WI38 (cell line): ENCODE measurements at regions not wholly inside any gene's neighbourhood (a gene's known extent, or its start where the extent isn't known, plus 50 kb on each side); places are given as distances from the start of the nearest gene placed in this dataset.

Experiments used
- H3K4me3 ChIP-seq: 2 replicates; pipeline ENCODE4 v1.5.1; 2011; ENCODE audit warnings: low read depth, mild to moderate bottlenecking, control low read depth, low read length
- CTCF ChIP-seq: IDR thresholded peaks from 2 replicates; pipeline ENCODE4 v1.5.1; 2012; ENCODE audit warnings: low read depth, mild to moderate bottlenecking, control low read depth, low read length

GRCh38 chr3:148372206-148372875, 325.4 kb upstream of the AGTR1 start:
- H3K4me3 ChIP-seq = no peak overlapping the region
- TF ChIP-seq CTCF = no peak

GRCh38 chr3:148373961-148374360, 323.7 kb upstream of the AGTR1 start:
- no peak for TF ChIP-seq CTCF
- no peak overlapping the region for H3K4me3 ChIP-seq

- TF ChIP-seq CTCF = no peak
These were observed 317.8 kb upstream of the AGTR1 start for GRCh38 chr3:148379763-148380382.

GRCh38 chr3:148381051-148381450, 316.7 kb upstream of the AGTR1 start:
- no peak for TF ChIP-seq CTCF
- no peak overlapping the region for H3K4me3 ChIP-seq

More at GRCh38 chr3:148379763-148380382, 317.8 kb upstream of the AGTR1 start:
- no peak overlapping the region for H3K4me3 ChIP-seq

- no peak for TF ChIP-seq CTCF
- H3K4me3 ChIP-seq = no peak overlapping the region
These were observed 307.8 kb upstream of the AGTR1 start for GRCh38 chr3:148389916-148390315.

- TF ChIP-seq CTCF = no peak
These were observed 301.9 kb upstream of the AGTR1 start for GRCh38 chr3:148395821-148396220.

GRCh38 chr3:148400754-148401153, 296.9 kb upstream of the AGTR1 start:
- H3K4me3 ChIP-seq = no peak overlapping the region
- TF ChIP-seq CTCF = no peak

More at GRCh38 chr3:148395821-148396220, 301.9 kb upstream of the AGTR1 start:
- H3K4me3 ChIP-seq = no peak overlapping the region
